Panc1 (cell line): ENCODE measurements at regions not wholly inside any gene's neighbourhood (a gene's known extent, or its start where the extent isn't known, plus 50 kb on each side); places are given as distances from the start of the nearest gene placed in this dataset.

ENCODE experiments used
- ATAC-seq: fragments of 200-7000 bp; cut with Tn5 transposase; 2 replicates; pipeline ENCODE4 v1.9.1; 2020; ENCODE audit warnings: mild to moderate bottlenecking, moderate library complexity
- BruUV-seq: library from RNA; stranded (reverse); fragments of 400-500 nt; replicated peaks from 2 replicates; lab custom pipeline; 2021; lab: Mats Ljungman, UMichigan
- CTCF ChIA-PET: fragments of 300-600 bp; sonication (Branson Sonifier 250); formaldehyde crosslinking; loops from one replicate; lab custom pipeline; 2022; ENCODE audit warnings: antibody characterized with exemption; lab: Charles Lee
- POLR2A ChIA-PET: fragments of 300-600 bp; sonication (Branson Sonifier 250); formaldehyde crosslinking; loops from one replicate; lab custom pipeline; 2022; ENCODE audit warnings: antibody characterized with exemption; lab: Charles Lee
- DNase-seq: peaks from one replicate; pipeline ENCODE4 v3.0.0-alpha.2; 2010; ENCODE audit warnings: low read depth, low spot score
- H3K27ac ChIP-seq: 2 replicates; pipeline ENCODE4 v1.5.1; 2011; ENCODE audit warnings: mild to moderate bottlenecking, low read length, inconsistent platforms
- H3K27me3 ChIP-seq: fragments of 200-500 bp; sonication (Bioruptor generic); 2 replicates; pipeline ENCODE4 v1.6.0; 2014; ENCODE audit warnings: low read length, inconsistent platforms; ENCODE audit not compliant: control insufficient read depth, insufficient read depth
- H3K36me3 ChIP-seq: fragments of 200-500 bp; sonication (Bioruptor generic); 2 replicates; pipeline ENCODE4 v1.5.1; 2014; ENCODE audit warnings: inconsistent platforms, mild to moderate bottlenecking, low read length, moderate library complexity; ENCODE audit not compliant: control insufficient read depth, insufficient read depth
- H3K4me1 ChIP-seq: 2 replicates; pipeline ENCODE4 v1.5.1; 2011; ENCODE audit warnings: inconsistent platforms, mild to moderate bottlenecking, low read length, moderate library complexity; ENCODE audit not compliant: control insufficient read depth, insufficient read depth
- H3K4me3 ChIP-seq, 2 experiments: 2 replicates each; pipeline ENCODE4 v1.5.1; 2011 to 2012; ENCODE audit warnings: low read depth in 2 of 2, low read length in 2 of 2, mild to moderate bottlenecking in 2 of 2, inconsistent platforms in 1 of 2, moderate library complexity in 1 of 2
- H3K9me3 ChIP-seq: fragments of 200-500 bp; sonication (Bioruptor generic); 2 replicates; pipeline ENCODE4 v1.5.1; 2014; ENCODE audit warnings: low read depth, mild to moderate bottlenecking, inconsistent platforms, low read length, moderate library complexity; ENCODE audit not compliant: control insufficient read depth, insufficient read depth
- CTCF ChIP-seq: fragments of 450-650 bp; IDR thresholded peaks from 2 replicates; pipeline ENCODE4 v1.5.1; 2017; ENCODE audit warnings: mild to moderate bottlenecking
- POLR2AphosphoS5 ChIP-seq: IDR thresholded peaks from 2 replicates; pipeline ENCODE4 v1.6.1; 2012; ENCODE audit warnings: mild to moderate bottlenecking, low read depth, low read length, moderate library complexity
- SIN3A ChIP-seq: IDR thresholded peaks from 2 replicates; pipeline ENCODE4 v1.6.1; 2012; ENCODE audit warnings: low read depth, mild to moderate bottlenecking, low read length, moderate library complexity, borderline replicate concordance; ENCODE audit not compliant: insufficient read depth
- TCF7L2 ChIP-seq: IDR thresholded peaks from 2 replicates; pipeline ENCODE4 v1.6.1; 2011; ENCODE audit warnings: mild to moderate bottlenecking, low read depth, low read length, inconsistent platforms
- in situ Hi-C: cut with HindIII; loops from 2 replicates; pipeline ENCODE4 v1.10.0; 2016; ENCODE audit warnings: low sequenced_read_pairs, low pct_unique_long_range_greater_than_20kb
- intact Hi-C: fragments of 100-400 bp; cut with micrococcal nuclease; formaldehyde crosslinking; loops from one replicate; pipeline ENCODE4 v1.10.0; 2022; ENCODE audit not compliant: unreplicated experiment
- TF ChIP-seq, protein P1 (sequence below), 2 experiments: IDR thresholded peaks; 2 replicates each; pipeline ENCODE4 v1.6.1; 2011 to 2012; ENCODE audit warnings: low read depth in 2 of 2, control low read depth in 1 of 2, low read length in 1 of 2, mild to moderate bottlenecking in 1 of 2, moderate library complexity in 1 of 2; ENCODE audit not compliant: insufficient read depth in 1 of 2

DNA sequence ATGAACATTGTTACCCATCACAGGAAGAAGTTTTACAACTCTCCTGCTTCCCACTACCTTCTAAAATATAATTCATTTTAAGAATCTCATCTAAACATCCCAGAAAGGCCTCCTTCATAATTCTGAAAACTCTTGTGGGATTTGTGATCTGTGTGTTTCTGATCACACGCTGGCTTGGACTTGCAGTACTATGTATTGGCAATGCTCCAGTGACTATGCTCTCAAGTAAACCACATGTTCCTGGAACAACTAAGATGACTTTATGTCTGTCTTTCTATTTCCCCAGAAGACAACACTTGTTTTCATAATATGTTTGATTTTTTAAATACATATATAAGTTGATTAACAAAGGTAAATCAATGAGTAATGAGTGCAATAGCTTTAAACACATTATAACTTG, 376.6 kb upstream of the NETO1 start:
- no peaks in the 10 kb centered on the region for H3K27me3 ChIP-seq
- H3K9me3 ChIP-seq, result no peaks in the 10 kb centered on the region
- no peaks in the 10 kb centered on the region for H3K4me1 ChIP-seq
- intact Hi-C loops (no loop called here), in situ Hi-C loops (no loop called here)
- TF ChIP-seq CTCF (no peak), POLR2AphosphoS5 (no peak), SIN3A (no peak), TCF7L2 (no peak)
- TF ChIP-seq, protein P1, sequence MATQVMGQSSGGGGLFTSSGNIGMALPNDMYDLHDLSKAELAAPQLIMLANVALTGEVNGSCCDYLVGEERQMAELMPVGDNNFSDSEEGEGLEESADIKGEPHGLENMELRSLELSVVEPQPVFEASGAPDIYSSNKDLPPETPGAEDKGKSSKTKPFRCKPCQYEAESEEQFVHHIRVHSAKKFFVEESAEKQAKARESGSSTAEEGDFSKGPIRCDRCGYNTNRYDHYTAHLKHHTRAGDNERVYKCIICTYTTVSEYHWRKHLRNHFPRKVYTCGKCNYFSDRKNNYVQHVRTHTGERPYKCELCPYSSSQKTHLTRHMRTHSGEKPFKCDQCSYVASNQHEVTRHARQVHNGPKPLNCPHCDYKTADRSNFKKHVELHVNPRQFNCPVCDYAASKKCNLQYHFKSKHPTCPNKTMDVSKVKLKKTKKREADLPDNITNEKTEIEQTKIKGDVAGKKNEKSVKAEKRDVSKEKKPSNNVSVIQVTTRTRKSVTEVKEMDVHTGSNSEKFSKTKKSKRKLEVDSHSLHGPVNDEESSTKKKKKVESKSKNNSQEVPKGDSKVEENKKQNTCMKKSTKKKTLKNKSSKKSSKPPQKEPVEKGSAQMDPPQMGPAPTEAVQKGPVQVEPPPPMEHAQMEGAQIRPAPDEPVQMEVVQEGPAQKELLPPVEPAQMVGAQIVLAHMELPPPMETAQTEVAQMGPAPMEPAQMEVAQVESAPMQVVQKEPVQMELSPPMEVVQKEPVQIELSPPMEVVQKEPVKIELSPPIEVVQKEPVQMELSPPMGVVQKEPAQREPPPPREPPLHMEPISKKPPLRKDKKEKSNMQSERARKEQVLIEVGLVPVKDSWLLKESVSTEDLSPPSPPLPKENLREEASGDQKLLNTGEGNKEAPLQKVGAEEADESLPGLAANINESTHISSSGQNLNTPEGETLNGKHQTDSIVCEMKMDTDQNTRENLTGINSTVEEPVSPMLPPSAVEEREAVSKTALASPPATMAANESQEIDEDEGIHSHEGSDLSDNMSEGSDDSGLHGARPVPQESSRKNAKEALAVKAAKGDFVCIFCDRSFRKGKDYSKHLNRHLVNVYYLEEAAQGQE (IDR thresholded peaks at IDR 0.05; ENCODE audit: insufficient read depth in 1 of 2, low read depth in 2 of 2, low read length in 1 of 2), result no peak
- no peaks in the 10 kb centered on the region for H3K36me3 ChIP-seq
- H3K4me3 ChIP-seq, result no peak overlapping the region
- POLR2A ChIA-PET, result no interaction called here
- CTCF ChIA-PET, result no interaction called here
- ATAC-seq, result no peak
- BruUV-seq, result no TSS peak
- no peak overlapping the region for H3K27ac ChIP-seq
- no peak for DNase-seq

DNA sequence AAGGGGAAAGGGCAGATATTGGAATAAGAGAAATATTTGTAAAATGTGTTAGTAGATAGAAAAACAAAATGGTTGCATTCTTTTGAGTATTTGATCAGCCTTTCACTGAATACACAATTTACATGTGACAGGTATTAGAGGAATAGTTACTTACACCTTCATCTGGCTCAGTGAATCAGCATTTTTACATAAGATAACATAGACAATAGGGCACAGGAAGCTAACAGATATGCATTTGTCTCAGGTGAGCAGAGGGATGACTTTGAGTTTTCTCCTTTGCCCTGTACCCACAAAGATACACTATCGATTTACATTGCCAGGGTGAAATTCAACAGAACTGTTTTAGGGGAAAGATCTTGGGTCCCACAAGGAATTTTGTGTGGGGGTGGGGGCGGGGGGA, 373.1 kb upstream of the NETO1 start:
- intact Hi-C loops, result no loop called here
- Histone ChIP-seq H3K36me3 (no peaks in the 10 kb centered on the region), H3K4me1 (no peaks in the 10 kb centered on the region), H3K9me3 (no peaks in the 10 kb centered on the region), H3K4me3 (no peak overlapping the region), H3K27me3 (no peaks in the 10 kb centered on the region), H3K27ac (no peak overlapping the region)
- BruUV-seq, result no TSS peak
- ATAC-seq (no peak), DNase-seq (no peak)
- TF ChIP-seq POLR2AphosphoS5 (no peak), SIN3A (no peak), CTCF (no peak), TCF7L2 (no peak)
- TF ChIP-seq, protein P1 (IDR thresholded peaks at IDR 0.05; ENCODE audit: insufficient read depth in 1 of 2, low read depth in 2 of 2, low read length in 1 of 2), result no peak
- in situ Hi-C loops, result no loop called here
- ChIA-PET CTCF (no interaction called here), POLR2A (no interaction called here)
